Colonic mucosa (tissue), 4 donors: ENCODE measurements at regions not wholly inside any gene's neighbourhood (a gene's known extent, or its start where the extent isn't known, plus 50 kb on each side); places are given as distances from the start of the nearest gene placed in this dataset.
"Not testable (repeated sequence)": the region's sequence is repeated elsewhere in the genome, so short reads cannot be mapped to it uniquely, and the experiment has no call there.

Source experiments
- DNase-seq: peaks from one replicate; pipeline ENCODE4 v3.0.0-alpha.2; 2020
- H3K27ac ChIP-seq: fragments of 200-600 bp; one replicate; pipeline ENCODE4 v1.8.0; 2021
- H3K27me3 ChIP-seq: fragments of 200-600 bp; one replicate; pipeline ENCODE4 v1.8.0; 2021
- H3K36me3 ChIP-seq: fragments of 200-600 bp; one replicate; pipeline ENCODE4 v1.8.0; 2021
- H3K4me1 ChIP-seq: fragments of 200-600 bp; one replicate; pipeline ENCODE4 v1.8.0; 2021; ENCODE audit warnings: mild to moderate bottlenecking
- H3K4me3 ChIP-seq: fragments of 200-600 bp; one replicate; pipeline ENCODE4 v1.8.0; 2021
- H3K9ac ChIP-seq, 2 donors: one replicate each; pipeline ENCODE4 v1.7.0; 2013; ENCODE audit warnings: control low read depth in 2 of 2, low read depth in 2 of 2, low read length in 2 of 2
- H3K9me3 ChIP-seq: fragments of 200-600 bp; one replicate; pipeline ENCODE4 v1.8.0; 2021
- intact Hi-C: fragments of 100-400 bp; cut with DNase I; formaldehyde crosslinking; loops from one replicate; pipeline ENCODE4 v1.14.1; 2022
- donor health status: healthy.
- donor health status: DM: no; HTN: no; CAD: no.
- donor health status: DM: no; HTN: no; CAD: no.

DNA sequence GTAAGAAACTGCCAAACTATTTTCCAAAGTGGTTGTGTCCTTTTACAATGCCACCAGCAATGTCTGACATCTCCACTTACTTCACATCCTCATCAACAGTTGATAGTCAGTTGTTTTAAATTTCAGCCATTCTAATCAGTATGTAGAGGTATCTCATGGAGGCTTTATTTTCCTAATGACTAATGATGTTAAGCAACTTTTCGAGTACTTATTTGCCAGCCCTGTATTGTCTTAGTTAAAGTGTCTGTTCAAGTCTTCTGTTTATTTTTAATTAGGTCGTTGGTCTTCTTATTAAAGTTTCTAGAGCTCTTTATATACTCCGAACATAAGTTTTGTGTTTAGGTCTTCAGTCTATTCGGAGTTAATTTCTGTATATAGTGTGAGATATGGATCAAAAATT, 54.9 kb upstream of the NBPF12 start:
- H3K9ac ChIP-seq, DNase-seq, H3K27me3 ChIP-seq, H3K4me3 ChIP-seq, H3K4me1 ChIP-seq, H3K27ac ChIP-seq, H3K9me3 ChIP-seq, H3K36me3 ChIP-seq, intact Hi-C loops: not testable (repeated sequence)

DNA sequence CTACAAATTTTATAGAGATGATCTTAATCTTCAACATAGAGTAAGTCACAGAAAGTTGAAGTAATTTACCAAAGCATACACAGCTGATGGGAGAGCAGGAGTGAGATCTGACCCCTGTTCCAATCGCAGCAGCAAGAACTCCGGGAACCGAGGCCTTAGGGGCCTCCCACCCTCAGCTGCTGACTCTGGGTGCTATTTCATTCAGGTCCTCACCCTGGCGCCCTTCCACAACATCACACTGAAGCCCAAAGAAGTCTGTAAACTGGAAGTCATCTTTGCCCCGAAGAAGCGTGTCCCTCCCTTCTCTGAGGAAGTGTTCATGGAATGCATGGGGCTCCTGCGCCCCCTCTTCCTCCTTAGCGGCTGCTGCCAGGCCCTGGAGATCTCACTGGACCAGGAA, 57.0 kb upstream of the NBPF12 start:
- H3K9me3 ChIP-seq, DNase-seq, intact Hi-C loops, H3K36me3 ChIP-seq, H3K9ac ChIP-seq, H3K4me3 ChIP-seq, H3K27ac ChIP-seq, H3K27me3 ChIP-seq, H3K4me1 ChIP-seq: not testable (repeated sequence)

DNA sequence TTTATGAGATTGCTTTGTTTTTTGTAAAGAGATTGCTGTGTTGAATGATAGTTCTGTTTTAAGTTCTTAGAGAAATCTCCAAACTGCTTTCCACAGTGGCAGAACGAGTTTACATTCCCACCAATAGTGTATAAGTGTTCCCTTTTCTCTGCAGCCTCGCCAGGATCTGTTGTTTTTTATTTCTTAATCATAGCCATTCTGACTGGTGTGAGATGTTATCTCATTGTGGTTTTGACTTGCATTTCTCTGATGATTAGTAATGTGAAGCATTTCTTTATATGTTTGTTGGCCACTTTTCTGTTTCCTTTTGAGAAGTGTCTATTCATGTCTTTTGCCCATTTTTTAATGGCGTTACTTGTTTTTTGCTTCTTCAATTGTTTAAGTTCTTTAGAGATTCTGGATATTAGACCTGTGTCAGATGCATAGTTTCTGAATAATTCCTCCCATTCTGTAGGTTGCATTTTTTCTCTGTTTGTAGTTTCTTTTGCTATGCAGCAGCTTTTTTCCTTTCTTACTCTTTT, 74.3 kb upstream of the NBPF12 start:
- H3K27ac ChIP-seq, H3K4me1 ChIP-seq, H3K9ac ChIP-seq, H3K36me3 ChIP-seq, H3K9me3 ChIP-seq, H3K27me3 ChIP-seq, H3K4me3 ChIP-seq, DNase-seq, intact Hi-C loops: not testable (repeated sequence)

DNA sequence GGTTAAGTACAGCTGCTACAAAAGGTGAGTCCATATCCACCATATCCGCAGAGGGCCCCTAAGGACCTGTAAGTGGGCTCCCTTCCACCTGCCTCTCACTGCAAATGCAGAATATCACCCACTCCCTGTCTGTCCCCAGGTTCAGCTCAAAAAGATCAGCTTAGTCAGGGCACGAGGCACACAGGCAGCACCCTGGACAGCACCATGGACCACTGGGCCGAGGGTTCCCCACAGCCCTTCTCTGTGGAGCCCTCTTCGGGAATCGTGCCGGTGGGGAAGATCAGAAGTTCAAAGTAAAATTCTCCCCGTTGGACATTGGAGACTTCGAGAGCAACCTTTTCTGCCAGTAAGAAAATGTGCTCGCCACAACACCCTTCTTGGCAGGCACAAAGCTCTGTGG, 85.0 kb upstream of the NBPF12 start:
- H3K4me1 ChIP-seq, H3K4me3 ChIP-seq, intact Hi-C loops, H3K9me3 ChIP-seq, H3K9ac ChIP-seq, H3K27ac ChIP-seq, H3K27me3 ChIP-seq, DNase-seq, H3K36me3 ChIP-seq: not testable (repeated sequence)

DNA sequence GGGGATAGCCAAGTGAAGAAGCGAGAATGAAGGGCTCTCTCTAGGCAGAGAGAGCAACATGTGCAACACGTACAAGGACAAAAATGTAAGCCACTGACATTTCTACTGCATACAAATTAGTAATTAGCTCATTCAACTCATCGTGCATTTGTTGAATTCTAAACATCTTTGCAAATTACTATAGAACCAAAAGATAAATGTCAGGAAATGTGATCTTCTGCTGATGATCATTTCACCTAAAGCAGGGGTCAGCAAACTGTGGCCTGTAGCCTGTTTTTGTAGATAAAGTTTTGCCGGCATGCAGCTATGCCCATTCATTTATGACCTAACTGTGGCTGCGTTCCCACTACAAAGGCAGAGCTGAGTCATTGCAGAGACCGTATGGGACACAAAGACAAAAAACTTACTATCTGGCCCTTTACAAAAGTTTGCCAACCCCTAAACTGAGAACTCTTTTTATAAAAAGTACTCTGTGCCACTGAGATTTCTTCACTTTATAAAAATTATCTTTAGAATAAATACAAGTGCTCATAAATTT, 87.7 kb upstream of the NBPF12 start:
- H3K27me3 ChIP-seq, DNase-seq, H3K36me3 ChIP-seq, intact Hi-C loops, H3K4me3 ChIP-seq, H3K9me3 ChIP-seq, H3K27ac ChIP-seq, H3K4me1 ChIP-seq, H3K9ac ChIP-seq: not testable (repeated sequence)

DNA sequence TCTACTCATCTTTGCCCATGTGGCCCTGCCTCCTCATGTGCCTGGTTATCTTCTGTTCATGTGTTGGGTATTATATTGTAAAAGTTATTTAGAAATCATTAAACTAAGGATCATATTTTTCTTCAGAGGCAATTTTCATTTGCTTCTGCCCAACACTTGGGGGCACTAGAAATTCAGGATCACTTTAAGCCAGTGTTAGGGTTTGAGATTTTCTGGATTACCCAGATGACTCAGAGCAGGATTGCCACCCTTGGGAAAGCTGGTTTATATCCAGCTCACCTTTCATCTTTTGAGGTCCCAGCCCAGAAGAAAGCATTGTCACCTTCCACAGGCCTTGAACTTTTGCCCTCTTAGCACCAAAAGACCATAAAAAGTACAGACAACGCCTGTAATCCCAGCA, 99.4 kb upstream of the NBPF12 start:
- H3K27me3 ChIP-seq, intact Hi-C loops, H3K4me3 ChIP-seq, H3K36me3 ChIP-seq, H3K4me1 ChIP-seq, H3K9ac ChIP-seq, DNase-seq, H3K9me3 ChIP-seq, H3K27ac ChIP-seq: not testable (repeated sequence)

DNA sequence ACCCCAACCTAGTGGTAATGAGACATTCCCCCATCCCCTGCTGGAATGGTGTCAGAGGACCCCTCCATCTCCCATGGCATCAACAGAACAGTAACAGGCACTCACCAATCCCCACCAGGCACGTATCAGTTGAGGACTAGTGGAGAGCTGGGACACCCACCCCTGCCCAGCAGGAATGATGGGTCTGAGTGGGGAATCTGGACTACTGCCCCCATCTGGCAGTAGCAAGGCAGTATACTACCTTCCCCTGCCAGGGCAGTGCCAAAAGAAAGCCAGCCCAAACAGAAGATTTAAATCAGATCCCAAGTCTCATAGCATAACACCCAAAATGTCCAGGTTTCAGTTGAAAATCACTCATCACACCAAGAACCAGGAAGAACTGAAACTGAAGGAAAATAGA, 111.2 kb upstream of the NBPF12 start:
- H3K27ac ChIP-seq, H3K9me3 ChIP-seq, H3K4me3 ChIP-seq, H3K9ac ChIP-seq, H3K4me1 ChIP-seq, H3K36me3 ChIP-seq, H3K27me3 ChIP-seq, intact Hi-C loops, DNase-seq: not testable (repeated sequence)

DNA sequence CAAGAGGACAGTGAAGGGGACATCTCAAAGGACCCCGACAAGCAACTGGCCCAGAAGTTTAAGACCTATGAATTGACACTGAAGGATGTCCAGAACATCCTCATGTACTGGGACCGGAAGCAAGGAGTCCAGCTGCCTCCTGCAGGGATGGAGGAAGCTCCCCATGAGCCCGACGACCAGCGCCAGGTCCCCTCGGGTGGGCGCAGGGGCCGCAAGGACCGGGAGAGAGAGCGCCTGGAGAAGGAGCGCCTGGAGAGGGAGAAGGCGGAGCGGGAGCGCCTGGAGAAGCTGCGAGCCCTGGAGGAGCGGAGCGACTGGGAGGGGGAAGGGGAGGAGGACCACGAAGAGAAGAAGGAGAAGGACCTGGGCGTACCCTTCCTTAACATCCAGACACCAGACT, 143.9 kb upstream of the NBPF12 start:
- DNase-seq, H3K36me3 ChIP-seq, H3K9ac ChIP-seq, H3K27ac ChIP-seq, H3K27me3 ChIP-seq, H3K4me1 ChIP-seq, H3K4me3 ChIP-seq, H3K9me3 ChIP-seq, intact Hi-C loops: not testable (repeated sequence)

DNA sequence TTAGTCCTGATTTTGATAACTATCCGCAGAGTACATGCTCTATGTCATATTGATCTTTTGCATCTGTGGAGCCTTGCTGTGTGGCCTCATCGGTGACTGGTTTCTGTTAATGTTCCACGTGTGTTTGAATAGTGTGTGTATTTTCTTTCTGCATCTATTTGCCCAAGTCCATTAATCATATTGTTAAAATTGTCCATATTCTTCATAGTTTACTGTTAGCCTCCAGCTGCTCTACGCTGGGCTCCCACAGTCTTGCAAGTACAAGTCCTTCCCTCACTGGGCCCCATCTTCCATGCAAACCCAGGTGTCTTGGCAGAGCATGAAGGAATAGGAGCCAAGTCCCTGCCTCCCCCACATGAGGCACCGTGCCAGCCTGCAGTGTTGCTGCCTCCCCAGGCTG, 145.4 kb upstream of the NBPF12 start:
- H3K4me1 ChIP-seq, H3K36me3 ChIP-seq, H3K27ac ChIP-seq, H3K9ac ChIP-seq, intact Hi-C loops, H3K27me3 ChIP-seq, H3K9me3 ChIP-seq, DNase-seq, H3K4me3 ChIP-seq: not testable (repeated sequence)

DNA sequence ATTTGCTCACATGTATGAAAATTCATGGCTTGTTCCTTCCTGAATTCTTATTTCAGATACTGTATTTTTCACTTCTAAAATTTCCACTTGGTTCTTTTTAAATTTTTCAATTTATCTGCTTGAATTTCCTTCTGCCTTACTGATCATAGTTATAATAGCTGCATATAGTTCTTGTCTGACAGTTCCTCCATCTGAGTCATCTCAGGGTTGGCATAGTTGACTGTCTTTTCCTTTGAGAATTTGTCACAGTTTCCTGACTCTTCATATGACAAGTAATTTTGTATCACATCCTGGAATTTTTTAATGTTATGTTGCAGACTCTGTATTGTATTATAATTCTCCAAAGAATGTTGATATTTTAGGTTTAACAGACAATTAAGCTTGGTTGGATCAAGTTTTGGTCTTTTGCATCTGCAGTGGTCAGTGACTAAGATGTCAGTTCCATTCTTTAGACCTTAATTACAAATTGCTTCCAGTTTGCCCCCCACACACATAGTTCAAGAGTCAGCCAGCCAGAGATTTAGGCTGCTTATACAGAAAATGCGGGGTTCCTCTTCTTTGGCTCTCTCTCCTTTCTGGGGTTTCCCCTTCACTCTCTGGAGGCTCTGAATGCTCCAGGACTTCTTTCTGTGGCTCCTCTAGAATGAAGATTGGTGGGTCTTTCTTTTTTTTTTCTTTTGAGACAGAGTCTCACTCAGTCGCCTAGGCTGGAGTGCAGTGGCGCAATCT, 153.7 kb upstream of the NBPF12 start:
- H3K4me3 ChIP-seq, DNase-seq, H3K9ac ChIP-seq, H3K36me3 ChIP-seq, intact Hi-C loops, H3K9me3 ChIP-seq, H3K27ac ChIP-seq, H3K27me3 ChIP-seq, H3K4me1 ChIP-seq: not testable (repeated sequence)

DNA sequence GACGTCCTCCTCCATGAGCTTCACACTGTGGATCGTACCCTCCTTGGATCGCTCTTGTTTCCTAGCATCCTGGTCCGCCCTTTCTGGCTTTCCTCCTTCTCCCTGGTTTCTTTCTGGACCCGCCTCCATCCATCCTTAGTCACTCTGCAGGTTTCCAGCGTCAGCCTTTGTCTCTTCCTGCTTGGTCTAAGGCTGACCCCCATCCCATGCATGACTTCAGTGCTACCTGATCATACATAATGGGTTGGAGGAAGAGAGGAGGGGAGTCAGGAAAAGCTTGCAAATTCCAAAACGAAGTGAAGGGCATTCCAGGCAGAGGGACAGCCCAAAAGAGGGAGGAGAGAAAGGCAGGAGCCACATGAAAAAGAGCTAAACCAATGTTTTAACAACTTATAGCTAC, 156.9 kb upstream of the NBPF12 start:
- H3K9ac ChIP-seq, DNase-seq, H3K4me1 ChIP-seq, H3K9me3 ChIP-seq, H3K4me3 ChIP-seq, H3K36me3 ChIP-seq, H3K27ac ChIP-seq, H3K27me3 ChIP-seq, intact Hi-C loops: not testable (repeated sequence)

DNA sequence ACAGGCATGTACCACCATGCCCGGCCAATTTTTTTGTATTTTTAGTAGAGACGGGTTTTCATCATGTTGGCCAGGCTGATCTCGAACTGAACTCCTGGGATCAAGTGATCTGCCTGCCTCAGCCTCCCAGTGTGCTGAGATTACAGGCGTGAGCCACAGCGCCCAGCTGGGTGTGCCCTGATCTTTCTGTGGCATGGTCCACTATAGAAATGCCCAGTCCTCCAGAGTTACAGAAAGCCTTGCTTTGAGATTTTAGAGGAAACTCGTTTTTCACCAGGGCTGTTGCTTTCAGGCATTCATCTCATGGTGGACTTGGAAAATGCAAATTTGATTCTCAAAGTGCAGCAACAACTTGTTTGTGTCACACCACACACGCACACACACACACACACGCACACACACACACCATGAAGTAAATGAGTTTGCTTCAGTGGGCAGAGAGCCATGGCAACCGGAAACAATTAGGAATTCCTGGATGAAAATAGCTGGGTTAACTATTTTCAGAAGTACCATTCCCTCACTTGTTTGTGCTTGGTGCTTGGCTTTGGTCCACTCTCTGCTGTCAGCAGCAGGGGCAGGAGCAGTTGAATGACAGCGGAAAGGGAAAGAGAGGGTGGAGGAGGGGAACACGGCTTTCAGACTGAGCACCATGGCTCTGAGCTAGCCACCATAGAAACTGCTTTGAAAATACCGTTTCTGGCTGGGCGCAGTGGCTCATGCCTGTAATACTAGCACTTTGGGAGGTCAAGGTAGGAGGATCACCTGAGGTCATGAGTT, 160.1 kb upstream of the NBPF12 start:
- H3K4me1 ChIP-seq, H3K27me3 ChIP-seq, H3K9me3 ChIP-seq, H3K9ac ChIP-seq, H3K27ac ChIP-seq, H3K4me3 ChIP-seq, intact Hi-C loops, DNase-seq, H3K36me3 ChIP-seq: not testable (repeated sequence)

DNA sequence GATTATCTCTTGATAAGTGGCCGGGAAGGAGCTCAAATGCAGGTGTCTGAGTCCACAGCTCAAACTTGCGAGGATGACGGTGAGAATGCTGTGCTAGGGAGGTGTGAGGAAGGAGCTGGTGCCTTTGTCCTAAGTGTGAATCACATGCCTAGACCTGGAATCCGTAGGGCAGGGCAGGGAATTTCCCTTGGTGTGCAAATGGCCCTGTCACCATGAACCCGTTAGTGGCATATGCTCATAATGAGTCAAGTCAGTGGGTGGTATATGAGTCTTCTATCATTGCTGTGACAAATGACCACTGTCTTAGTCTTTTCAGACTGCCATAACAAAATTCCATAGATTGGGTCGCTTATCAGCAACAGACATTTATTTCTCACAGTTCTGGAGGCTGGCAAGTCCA, 163.1 kb upstream of the NBPF12 start:
- H3K9me3 ChIP-seq, DNase-seq, H3K4me3 ChIP-seq, H3K27me3 ChIP-seq, H3K27ac ChIP-seq, intact Hi-C loops, H3K9ac ChIP-seq, H3K4me1 ChIP-seq, H3K36me3 ChIP-seq: not testable (repeated sequence)
